ENCODE measurements at regions not wholly inside any gene's neighbourhood (a gene's known extent, or its start where the extent isn't known, plus 50 kb on each side); places are given as distances from the start of the nearest gene placed in this dataset.

GRCh38 chr10:29694121-29694520 lies 59.4 kb upstream of the SVIL start:
- Histone ChIP-seq H3K79me2 (ENCODE audit: insufficient read depth) (peaks cover 30% of the 10 kb centered on the region), H4K20me1 (ENCODE audit: insufficient read depth) (peaks cover 27% of the 10 kb centered on the region), H3K27ac (ENCODE audit: low read depth in 2 of 2, low read length in 1 of 2) (no peak overlapping the region), H3K36me3 (replicated peaks in 1 of 2; ENCODE audit: control insufficient read depth in 1 of 2, insufficient read depth in 2 of 2, low read length in 1 of 2) (peaks cover 0 to 13% of the 10 kb centered on the region in 2 experiments), H3K4me2 (no peak overlapping the region), H3K9me3 (no peaks in the 10 kb centered on the region), H3K27me3 (ENCODE audit: insufficient read depth) (no peaks in the 10 kb centered on the region), H3F3A (replicated peaks; ENCODE audit: insufficient read depth) (peaks cover 41% of the 10 kb centered on the region), H3K9me2 (no peaks in the 10 kb centered on the region), H3K9ac (no peak overlapping the region), H2AFZ (ENCODE audit: low read depth) (no peak overlapping the region), H3K4me1 (ENCODE audit: control insufficient read depth in 1 of 2, insufficient read depth in 2 of 2, low read depth in 1 of 2, low read length in 1 of 2) (peaks cover 8 to 35% of the 10 kb centered on the region in 2 experiments), H3K4me3 (ENCODE audit: low read depth in 2 of 2, low read length in 1 of 2) (no peak overlapping the region)
- ChIA-PET POLR2A (no interaction called here), CTCF (interaction anchor here (1.2 kb wide), 2 partner anchors 16 to 148 kb away, joined by 3 read pairs; no protein-coding TSS in a partner anchor)
- no peak for TF ChIP-seq NFIC (IDR thresholded peaks at IDR 0.05; ENCODE audit: borderline replicate concordance)
- no peak for TF ChIP-seq TCF12 (IDR thresholded peaks at IDR 0.05)
- no peak for TF ChIP-seq RFX5 (IDR thresholded peaks at IDR 0.05; ENCODE audit: low read length)
- TF ChIP-seq SMC3 (IDR thresholded peaks at IDR 0.05; ENCODE audit: low read depth, low read length), result no peak
- TF ChIP-seq EZH2phosphoT487 (IDR thresholded peaks at IDR 0.05; ENCODE audit: borderline replicate concordance, low read depth), result no peak
- TF ChIP-seq GABPA (IDR thresholded peaks at IDR 0.05; ENCODE audit: low read depth), result no peak
- TF ChIP-seq USF2 (IDR thresholded peaks at IDR 0.05; ENCODE audit: borderline replicate concordance, low read depth, low read length), result no peak
- TF ChIP-seq TAF1 (IDR thresholded peaks at IDR 0.05; ENCODE audit: borderline replicate concordance, low read depth, low read length), result no peak
- no peak for TF ChIP-seq PBX3 (IDR thresholded peaks at IDR 0.05)
- no peak for TF ChIP-seq GATA2 (CRISPR knock-in tag; IDR thresholded peaks at IDR 0.05)
- no peak for TF ChIP-seq RAD21 (IDR thresholded peaks at IDR 0.05; ENCODE audit: low read length)
- TF ChIP-seq EP300 (IDR thresholded peaks at IDR 0.05; ENCODE audit: borderline replicate concordance in 1 of 2, low read depth in 1 of 2, low read length in 1 of 2), result no peak
- TF ChIP-seq MXI1 (IDR thresholded peaks at IDR 0.05; ENCODE audit: low read depth, low read length), result no peak
- no peak for TF ChIP-seq YY1 (IDR thresholded peaks at IDR 0.05; ENCODE audit: low read depth)
- DNase-seq, result no peak
- 100% methylated on average over 3 of the region's 3 CpGs for WGBS (ENCODE audit: low lambda C conversion rate)

GRCh38 chr10:29692121-29692539 lies 57.4 kb upstream of the SVIL start:
- Histone ChIP-seq H3K9me3 (no peaks in the 10 kb centered on the region), H3K36me3 (replicated peaks in 1 of 2; ENCODE audit: control insufficient read depth in 1 of 2, insufficient read depth in 2 of 2, low read length in 1 of 2) (peaks cover 0 to 13% of the 10 kb centered on the region in 2 experiments), H3K4me2 (peak overlapping the region; percentile 72), H3K9me2 (no peaks in the 10 kb centered on the region), H3K4me3 (ENCODE audit: low read depth in 2 of 2, low read length in 1 of 2) (peak overlapping the region in 1 of 2 experiments; percentile 18; a peak in 2 of 4 replicates), H3K27me3 (ENCODE audit: insufficient read depth) (no peaks in the 10 kb centered on the region), H3K4me1 (ENCODE audit: control insufficient read depth in 1 of 2, insufficient read depth in 2 of 2, low read depth in 1 of 2, low read length in 1 of 2) (peaks cover 17 to 49% of the 10 kb centered on the region in 2 experiments), H3K79me2 (ENCODE audit: insufficient read depth) (peaks cover 42% of the 10 kb centered on the region), H3K27ac (ENCODE audit: low read depth in 2 of 2, low read length in 1 of 2) (peak overlapping the region; percentile 13 to 96), H3F3A (replicated peaks; ENCODE audit: insufficient read depth) (peaks cover 51% of the 10 kb centered on the region), H2AFZ (ENCODE audit: low read depth) (no peak overlapping the region), H4K20me1 (ENCODE audit: insufficient read depth) (peaks cover 34% of the 10 kb centered on the region; the same call in 1 of the 2 replicates), H3K9ac (peak overlapping the region; percentile 66)
- TF ChIP-seq IRF3 (IDR thresholded peaks at IDR 0.05; ENCODE audit: low read depth, low read length) (no peak), SMC3 (IDR thresholded peaks at IDR 0.05; ENCODE audit: low read depth, low read length) (no peak), POLR2AphosphoS5 (IDR thresholded peaks at IDR 0.05; ENCODE audit: low read depth, low read length) (peak; percentile 4; the same call in 1 of the 2 replicates), TAF1 (IDR thresholded peaks at IDR 0.05; ENCODE audit: borderline replicate concordance, low read depth, low read length) (no peak)
- WGBS (ENCODE audit: low lambda C conversion rate), result 51% methylated on average over 5 of the region's 5 CpGs
- DNase-seq, result no peak
- POLR2A ChIA-PET, result no interaction called here
- CTCF ChIA-PET, result interaction anchor here (1.3 kb wide), 1 partner anchor 306 kb away, joined by 5 read pairs; no protein-coding TSS in a partner anchor

All from SK-N-SH (cell line).